C4-2B (cell line): ENCODE measurements at regions not wholly inside any gene's neighbourhood (a gene's known extent, or its start where the extent isn't known, plus 50 kb on each side); places are given as distances from the start of the nearest gene placed in this dataset.

Experiments used
- CTCF ChIP-seq: fragments of 450-650 bp; conservative IDR thresholded peaks from 2 replicates; pipeline ENCODE4 v1.5.1; 2017; ENCODE audit warnings: mild to moderate bottlenecking
- ZFX ChIP-seq: fragments of 450-650 bp; IDR thresholded peaks from 2 replicates; pipeline ENCODE4 v1.6.1; 2017

- TF ChIP-seq CTCF = no peak
- TF ChIP-seq ZFX = no peak
Measured at GRCh38 chr1:208397286-208397685, 153.1 kb upstream of the PLXNA2 start.
